ENCODE measurements at regions not wholly inside any gene's neighbourhood (a gene's known extent, or its start where the extent isn't known, plus 50 kb on each side); places are given as distances from the start of the nearest gene placed in this dataset.

DNA sequence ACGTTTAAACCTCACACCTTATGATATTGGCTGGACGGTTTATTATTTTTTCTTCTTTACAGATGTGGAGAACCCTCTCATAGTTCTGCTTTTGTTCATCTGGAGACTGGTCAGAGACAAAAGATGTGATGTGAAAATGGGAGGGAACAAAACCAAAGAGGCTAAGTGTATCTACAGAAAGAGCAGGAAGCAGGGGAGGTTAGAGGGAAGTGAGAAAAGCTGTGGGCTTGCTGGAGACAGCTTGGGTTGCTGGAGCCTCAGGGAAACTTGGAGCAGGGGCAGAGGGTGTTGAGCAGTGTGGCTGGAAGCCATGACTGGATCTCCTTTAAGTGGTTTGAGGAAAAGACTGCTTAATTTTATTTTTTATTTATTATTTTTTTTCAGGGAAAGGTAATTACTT, 79.0 kb upstream of the SNX19 start:
- WGBS, 2 donors (ENCODE audit: low coverage in 1 of 2) = 40 to 61% methylated on average over 2 of the region's 2 CpGs
- no peak for ATAC-seq
- H3K27ac ChIP-seq = no peak overlapping the region
- H3K27me3 ChIP-seq = no peaks in the 10 kb centered on the region
- H3K4me3 ChIP-seq = no peak overlapping the region
- no peaks in the 10 kb centered on the region for H3K36me3 ChIP-seq
- H3K9me3 ChIP-seq = no peaks in the 10 kb centered on the region
- H3K4me1 ChIP-seq = no peaks in the 10 kb centered on the region
- TF ChIP-seq POLR2AphosphoS5 (IDR thresholded peaks at IDR 0.05) = no peak
- TF ChIP-seq, protein P1, sequence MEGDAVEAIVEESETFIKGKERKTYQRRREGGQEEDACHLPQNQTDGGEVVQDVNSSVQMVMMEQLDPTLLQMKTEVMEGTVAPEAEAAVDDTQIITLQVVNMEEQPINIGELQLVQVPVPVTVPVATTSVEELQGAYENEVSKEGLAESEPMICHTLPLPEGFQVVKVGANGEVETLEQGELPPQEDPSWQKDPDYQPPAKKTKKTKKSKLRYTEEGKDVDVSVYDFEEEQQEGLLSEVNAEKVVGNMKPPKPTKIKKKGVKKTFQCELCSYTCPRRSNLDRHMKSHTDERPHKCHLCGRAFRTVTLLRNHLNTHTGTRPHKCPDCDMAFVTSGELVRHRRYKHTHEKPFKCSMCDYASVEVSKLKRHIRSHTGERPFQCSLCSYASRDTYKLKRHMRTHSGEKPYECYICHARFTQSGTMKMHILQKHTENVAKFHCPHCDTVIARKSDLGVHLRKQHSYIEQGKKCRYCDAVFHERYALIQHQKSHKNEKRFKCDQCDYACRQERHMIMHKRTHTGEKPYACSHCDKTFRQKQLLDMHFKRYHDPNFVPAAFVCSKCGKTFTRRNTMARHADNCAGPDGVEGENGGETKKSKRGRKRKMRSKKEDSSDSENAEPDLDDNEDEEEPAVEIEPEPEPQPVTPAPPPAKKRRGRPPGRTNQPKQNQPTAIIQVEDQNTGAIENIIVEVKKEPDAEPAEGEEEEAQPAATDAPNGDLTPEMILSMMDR (IDR thresholded peaks at IDR 0.05) = no peak
- TF ChIP-seq EP300 (IDR thresholded peaks at IDR 0.05) = no peak
- no peak for TF ChIP-seq POLR2A (IDR thresholded peaks at IDR 0.05)

DNA sequence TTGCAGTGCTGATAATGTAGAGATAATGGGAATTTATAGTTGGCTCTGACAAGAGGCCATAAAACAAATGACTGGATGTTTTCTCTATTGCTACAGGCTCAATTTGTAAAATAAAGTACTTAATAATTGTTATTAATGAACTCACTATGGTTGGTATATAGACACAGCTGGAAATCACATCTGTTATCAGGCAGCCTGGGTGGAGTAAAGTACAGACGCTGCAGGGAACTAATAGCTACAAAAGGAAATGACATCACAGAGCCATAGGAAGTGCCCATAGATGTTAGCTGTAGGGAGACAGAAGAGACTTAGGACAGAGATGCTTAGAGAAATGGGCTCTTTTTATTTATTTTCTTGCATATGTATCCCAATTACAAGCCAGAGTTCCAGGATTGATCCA, 81.0 kb upstream of the SNX19 start:
- WGBS, 2 donors (ENCODE audit: low coverage in 1 of 2) = 10 to 22% methylated on average over 1 of the region's 1 CpG
- Histone ChIP-seq H3K9me3 (no peaks in the 10 kb centered on the region), H3K4me1 (no peaks in the 10 kb centered on the region), H3K27me3 (no peaks in the 10 kb centered on the region), H3K4me3 (no peak overlapping the region), H3K27ac (no peak overlapping the region), H3K36me3 (no peaks in the 10 kb centered on the region)
- no peak for ATAC-seq
- no peak for TF ChIP-seq POLR2A (IDR thresholded peaks at IDR 0.05)
- no peak for TF ChIP-seq POLR2AphosphoS5 (IDR thresholded peaks at IDR 0.05)
- TF ChIP-seq EP300 (IDR thresholded peaks at IDR 0.05) = no peak
- TF ChIP-seq, protein P1 (IDR thresholded peaks at IDR 0.05) = no peak

DNA sequence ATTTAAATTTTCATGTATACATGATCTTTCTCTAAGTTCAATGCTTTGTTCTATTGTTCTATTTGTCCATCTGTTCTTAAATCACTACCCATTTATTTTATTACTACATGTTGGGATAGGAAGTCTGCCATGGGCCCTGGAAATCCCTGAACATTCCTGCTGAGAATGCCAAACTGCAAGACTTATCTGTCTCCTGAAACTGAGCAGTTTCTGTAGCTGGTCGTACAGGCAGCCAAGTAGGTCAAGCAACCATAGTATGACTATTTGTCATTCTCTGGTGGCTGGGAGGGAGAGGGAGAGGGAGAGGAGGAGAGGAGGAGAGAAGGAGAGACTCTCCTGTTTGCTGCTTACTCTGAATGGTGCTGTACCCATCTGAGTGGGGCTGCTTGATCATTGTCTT, 82.8 kb upstream of the SNX19 start:
- TF ChIP-seq EP300 (IDR thresholded peaks at IDR 0.05) (no peak), POLR2AphosphoS5 (IDR thresholded peaks at IDR 0.05) (no peak), POLR2A (IDR thresholded peaks at IDR 0.05) (no peak)
- TF ChIP-seq, protein P1 (IDR thresholded peaks at IDR 0.05) = no peak
- ATAC-seq = no peak
- WGBS, 2 donors (ENCODE audit: low coverage in 1 of 2) = 0 to 25% methylated on average over 1 of the region's 1 CpG
- H3K4me1 ChIP-seq = no peaks in the 10 kb centered on the region
- H3K36me3 ChIP-seq = no peaks in the 10 kb centered on the region
- H3K27ac ChIP-seq = no peak overlapping the region
- no peak overlapping the region for H3K4me3 ChIP-seq
- no peaks in the 10 kb centered on the region for H3K27me3 ChIP-seq
- H3K9me3 ChIP-seq = no peaks in the 10 kb centered on the region

DNA sequence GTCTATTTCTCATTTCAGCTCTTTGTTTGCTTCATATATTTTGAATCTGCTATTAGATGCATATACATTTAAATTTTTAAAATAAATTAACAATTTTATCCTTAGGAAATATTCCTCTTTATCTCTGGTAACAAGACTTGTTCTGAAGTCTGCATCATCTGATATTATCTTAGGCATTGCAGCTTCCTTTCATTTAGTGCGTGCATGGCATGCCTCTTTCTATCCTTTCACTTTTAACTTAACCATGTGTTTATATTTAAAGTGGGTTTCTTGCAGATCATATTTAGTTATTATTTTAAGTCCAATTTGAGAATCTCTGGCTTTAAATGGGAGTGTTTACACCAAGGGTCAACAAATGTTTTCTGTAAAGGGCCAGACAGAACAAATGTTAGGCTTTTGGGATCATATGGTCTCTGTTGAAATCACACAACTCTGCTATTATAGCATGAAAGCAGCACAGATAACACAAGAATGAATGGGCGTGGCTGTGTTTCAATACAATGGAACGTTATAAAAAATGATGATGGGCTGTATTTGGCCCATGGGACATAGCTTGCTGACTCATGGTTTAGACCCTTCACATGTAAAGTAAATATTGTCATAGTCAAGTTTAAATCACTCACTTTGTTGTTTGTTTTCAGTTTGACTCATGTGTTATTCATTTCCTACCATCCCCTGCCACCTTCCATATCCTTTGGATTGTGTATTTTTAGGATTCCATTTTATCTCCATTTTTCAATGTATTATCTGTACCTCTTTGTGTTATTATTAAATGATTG, 83.9 kb upstream of the SNX19 start:
- no peak overlapping the region for H3K27ac ChIP-seq
- TF ChIP-seq EP300 (IDR thresholded peaks at IDR 0.05) (no peak), POLR2A (IDR thresholded peaks at IDR 0.05) (no peak), POLR2AphosphoS5 (IDR thresholded peaks at IDR 0.05) (no peak)
- TF ChIP-seq, protein P1 (IDR thresholded peaks at IDR 0.05) = no peak
- H3K4me1 ChIP-seq = no peaks in the 10 kb centered on the region
- ATAC-seq = no peak
- H3K27me3 ChIP-seq = no peaks in the 10 kb centered on the region
- no peaks in the 10 kb centered on the region for H3K9me3 ChIP-seq
- no peak overlapping the region for H3K4me3 ChIP-seq
- WGBS, 2 donors (ENCODE audit: low coverage in 1 of 2) = 14 to 18% methylated on average over 3 of the region's 3 CpGs
- no peaks in the 10 kb centered on the region for H3K36me3 ChIP-seq

DNA sequence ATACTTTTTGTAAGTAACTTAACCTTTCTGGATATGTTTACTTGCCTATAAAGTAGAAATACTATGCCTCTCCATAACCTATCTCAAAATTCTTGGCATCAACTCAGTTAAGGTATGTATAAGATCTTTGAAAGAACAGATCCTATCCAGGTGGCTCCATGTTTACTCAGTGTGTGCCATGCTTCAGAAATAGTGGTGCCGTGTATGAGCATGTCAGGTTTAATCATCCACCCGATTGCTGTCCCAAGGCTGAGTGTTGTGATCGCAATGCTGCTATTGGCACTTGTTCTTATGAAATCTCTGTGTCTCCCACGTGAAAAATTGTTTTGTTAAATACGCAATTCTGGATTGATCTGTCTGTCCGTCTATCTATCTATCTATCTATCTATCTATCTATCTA, 85.9 kb upstream of the SNX19 start:
- H3K4me3 ChIP-seq = no peak overlapping the region
- no peak for ATAC-seq
- TF ChIP-seq POLR2AphosphoS5 (IDR thresholded peaks at IDR 0.05) (no peak), EP300 (IDR thresholded peaks at IDR 0.05) (no peak), POLR2A (IDR thresholded peaks at IDR 0.05) (no peak)
- TF ChIP-seq, protein P1 (IDR thresholded peaks at IDR 0.05) = no peak
- H3K4me1 ChIP-seq = no peaks in the 10 kb centered on the region
- WGBS, 2 donors (ENCODE audit: low coverage in 1 of 2) = 80 to 85% methylated on average over 6 of the region's 6 CpGs
- H3K27ac ChIP-seq = no peak overlapping the region
- H3K27me3 ChIP-seq = no peaks in the 10 kb centered on the region
- H3K36me3 ChIP-seq = no peaks in the 10 kb centered on the region
- H3K9me3 ChIP-seq = no peaks in the 10 kb centered on the region
